Upper lobe of left lung (tissue), 4 donors: ENCODE measurements at regions not wholly inside any gene's neighbourhood (a gene's known extent, or its start where the extent isn't known, plus 50 kb on each side); places are given as distances from the start of the nearest gene placed in this dataset.

ENCODE experiments used
- CTCF ChIP-seq, 6 experiments: fragments of 450-650 bp in 4 of 6; fragments of 200-600 bp in 2 of 6; sonication (generic) in 2 of 6; IDR thresholded peaks; one replicate each; pipeline ENCODE4 v1.5.1; 2016 to 2019; ENCODE audit warnings: antibody characterized with exemption in 6 of 6
- EP300 ChIP-seq, 4 donors: sonication (generic); formaldehyde crosslinking; IDR thresholded peaks; one replicate each; pipeline ENCODE4 v1.5.1; 2017; ENCODE audit warnings: antibody characterized with exemption in 4 of 4, control low read depth in 2 of 4

GRCh38 chr14:34038358-34039057 is 87.6 kb upstream of the EGLN3 start:
- TF ChIP-seq CTCF (IDR thresholded peaks at IDR 0.05) (no peak), EP300 (IDR thresholded peaks at IDR 0.05) (no peak)
